SK-N-SH (cell line): ENCODE measurements at regions not wholly inside any gene's neighbourhood (a gene's known extent, or its start where the extent isn't known, plus 50 kb on each side); places are given as distances from the start of the nearest gene placed in this dataset.

Experiments used
- CTCF ChIP-seq: fragments of 200-600 bp; sonication (generic); IDR thresholded peaks from 2 replicates; pipeline ENCODE4 v1.6.1; 2017; ENCODE audit warnings: antibody characterized with exemption, mild to moderate bottlenecking, moderate library complexity
- EP300 ChIP-seq, 2 experiments: IDR thresholded peaks; 2 replicates each; pipeline versions ENCODE4 v1.4.0 to v1.6.1; 2012; ENCODE audit warnings: borderline replicate concordance in 1 of 2, low read depth in 1 of 2, low read length in 1 of 2
- EZH2phosphoT487 ChIP-seq: fragments of 200-600 bp; sonication (generic); IDR thresholded peaks from 2 replicates; pipeline ENCODE4 v1.6.1; 2017; ENCODE audit warnings: low read depth, mixed run types, mild to moderate bottlenecking, antibody characterized with exemption, moderate library complexity, borderline replicate concordance
- PBX3 ChIP-seq: IDR thresholded peaks from 2 replicates; pipeline ENCODE4; 2012
- POLR2AphosphoS5 ChIP-seq: IDR thresholded peaks from 2 replicates; pipeline ENCODE4 v1.6.1; 2012; ENCODE audit warnings: low read depth, low read length
- RAD21 ChIP-seq: IDR thresholded peaks from 2 replicates; pipeline ENCODE4 v1.6.1; 2012; ENCODE audit warnings: mild to moderate bottlenecking, low read length
- REST ChIP-seq: IDR thresholded peaks from 2 replicates; pipeline ENCODE4 v1.6.1; 2012; ENCODE audit warnings: mild to moderate bottlenecking, low read depth, low read length, moderate library complexity
- SIN3A ChIP-seq: IDR thresholded peaks from 2 replicates; pipeline ENCODE4 v1.6.1; 2012; ENCODE audit warnings: low read depth, mild to moderate bottlenecking, low read length, moderate library complexity, borderline replicate concordance
- USF1 ChIP-seq: IDR thresholded peaks from 2 replicates; pipeline ENCODE4 v1.4.0; 2012; ENCODE audit warnings: low read depth, borderline replicate concordance

GRCh38 chr11:111166598-111166997 lies 78.9 kb upstream of the POU2AF2 start:
- no peak for TF ChIP-seq CTCF
- TF ChIP-seq EZH2phosphoT487: no peak
- no peak for TF ChIP-seq POLR2AphosphoS5
- no peak for TF ChIP-seq EP300 (IDR thresholded peaks at IDR 0.05; ENCODE audit: borderline replicate concordance in 1 of 2, low read depth in 1 of 2, low read length in 1 of 2)
- TF ChIP-seq REST: no peak
- TF ChIP-seq RAD21: no peak
- no peak for TF ChIP-seq PBX3
- TF ChIP-seq SIN3A: no peak
- TF ChIP-seq USF1: no peak
